ENCODE measurements at regions not wholly inside any gene's neighbourhood (a gene's known extent, or its start where the extent isn't known, plus 50 kb on each side); places are given as distances from the start of the nearest gene placed in this dataset.

- Histone ChIP-seq H3K9me3 (no peaks in the 10 kb centered on the region), H3K36me3 (no peaks in the 10 kb centered on the region), H3K4me3 (no peak overlapping the region), H3K27me3 (no peaks in the 10 kb centered on the region), H3K4me1 (no peaks in the 10 kb centered on the region), H3K27ac (no peak overlapping the region)
- intact Hi-C loops (cut with DNase I): no loop called here
- no peak for DNase-seq
- WGBS (ENCODE audit: insufficient coverage, low coverage, low lambda C conversion rate, missing lambda C conversion rate): 26% methylated on average over 5 of the region's 5 CpGs
- ATAC-seq: no peak
- no peak for TF ChIP-seq POLR2A (IDR thresholded peaks at IDR 0.05)
- no peak for TF ChIP-seq CTCF (IDR thresholded peaks at IDR 0.05)
Measured at GRCh38 chrX:3184176-3184930, 143.1 kb downstream of the ARSF start.

GRCh38 chrX:3181846-3182245, 140.6 kb downstream of the ARSF start:
- intact Hi-C loops (cut with DNase I): no loop called here

GRCh38 chrX:3178329-3178728, 137.1 kb downstream of the ARSF start:
- Histone ChIP-seq H3K36me3 (no peaks in the 10 kb centered on the region), H3K27ac (no peak overlapping the region), H3K27me3 (no peaks in the 10 kb centered on the region), H3K4me3 (no peak overlapping the region), H3K4me1 (no peaks in the 10 kb centered on the region), H3K9me3 (no peaks in the 10 kb centered on the region)
- ATAC-seq: no peak
- no peak for DNase-seq
- intact Hi-C loops (cut with DNase I): no loop called here
- 68% methylated on average over 2 of the region's 2 CpGs for WGBS (ENCODE audit: insufficient coverage, low coverage, low lambda C conversion rate, missing lambda C conversion rate)
- TF ChIP-seq CTCF (IDR thresholded peaks at IDR 0.05): no peak
- no peak for TF ChIP-seq POLR2A (IDR thresholded peaks at IDR 0.05)

More at GRCh38 chrX:3181846-3182245, 140.6 kb downstream of the ARSF start:
- TF ChIP-seq POLR2A (IDR thresholded peaks at IDR 0.05) (no peak), CTCF (IDR thresholded peaks at IDR 0.05) (no peak)
- no peaks in the 10 kb centered on the region for H3K4me1 ChIP-seq
- no peaks in the 10 kb centered on the region for H3K36me3 ChIP-seq
- 14% methylated on average over 1 of the region's 1 CpG for WGBS (ENCODE audit: insufficient coverage, low coverage, low lambda C conversion rate, missing lambda C conversion rate)
- H3K27me3 ChIP-seq: no peaks in the 10 kb centered on the region
- H3K9me3 ChIP-seq: no peaks in the 10 kb centered on the region
- no peak for DNase-seq
- no peak overlapping the region for H3K27ac ChIP-seq
- no peak overlapping the region for H3K4me3 ChIP-seq
- no peak for ATAC-seq

- H3K36me3 ChIP-seq: no peaks in the 10 kb centered on the region
- H3K9me3 ChIP-seq: no peaks in the 10 kb centered on the region
- 59% methylated on average over 4 of the region's 4 CpGs for WGBS (ENCODE audit: insufficient coverage, low coverage, low lambda C conversion rate, missing lambda C conversion rate)
- intact Hi-C loops (cut with DNase I): no loop called here
- H3K27me3 ChIP-seq: no peaks in the 10 kb centered on the region
- H3K27ac ChIP-seq: no peak overlapping the region
- TF ChIP-seq CTCF (IDR thresholded peaks at IDR 0.05) (no peak), POLR2A (IDR thresholded peaks at IDR 0.05) (no peak)
- no peaks in the 10 kb centered on the region for H3K4me1 ChIP-seq
- no peak overlapping the region for H3K4me3 ChIP-seq
- DNase-seq: no peak
- ATAC-seq: no peak
Measured at GRCh38 chrX:3177851-3178250, 136.6 kb downstream of the ARSF start.

Data from right lobe of liver (tissue), 6 donors.